GM18502 (cell line): ENCODE measurements at regions not wholly inside any gene's neighbourhood (a gene's known extent, or its start where the extent isn't known, plus 50 kb on each side); places are given as distances from the start of the nearest gene placed in this dataset.
"Not testable (repeated sequence)": the region's sequence is repeated elsewhere in the genome, so short reads cannot be mapped to it uniquely, and the experiment has no call there.

Experiments
- ATAC-seq: cut with Tn5 transposase; IDR thresholded peaks from one replicate; pipeline ENCODE4 v1.9.1; 2021; ENCODE audit warnings: mild to moderate bottlenecking; ENCODE audit not compliant: unreplicated experiment, poor library complexity

DNA sequence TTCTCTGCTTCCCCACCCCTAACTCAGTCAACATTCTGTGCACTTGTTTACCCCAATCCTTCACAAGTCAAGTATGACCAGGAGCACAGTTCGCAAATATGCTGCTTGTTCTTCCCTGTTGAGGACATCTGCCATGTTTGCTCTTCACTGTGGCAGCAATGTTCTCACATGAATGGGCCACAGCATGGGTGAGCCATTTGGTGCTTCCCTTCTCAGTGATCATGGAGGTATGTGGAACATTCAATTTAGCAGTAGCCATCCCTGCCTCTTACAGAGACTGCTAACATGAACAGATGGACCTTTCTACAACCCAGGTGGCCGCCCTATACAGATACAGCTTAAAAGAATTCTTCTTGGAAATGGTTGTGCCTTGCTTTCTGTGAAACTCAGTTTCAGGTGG, 660.1 kb upstream of the SGO1 start:
- no peak for ATAC-seq

DNA sequence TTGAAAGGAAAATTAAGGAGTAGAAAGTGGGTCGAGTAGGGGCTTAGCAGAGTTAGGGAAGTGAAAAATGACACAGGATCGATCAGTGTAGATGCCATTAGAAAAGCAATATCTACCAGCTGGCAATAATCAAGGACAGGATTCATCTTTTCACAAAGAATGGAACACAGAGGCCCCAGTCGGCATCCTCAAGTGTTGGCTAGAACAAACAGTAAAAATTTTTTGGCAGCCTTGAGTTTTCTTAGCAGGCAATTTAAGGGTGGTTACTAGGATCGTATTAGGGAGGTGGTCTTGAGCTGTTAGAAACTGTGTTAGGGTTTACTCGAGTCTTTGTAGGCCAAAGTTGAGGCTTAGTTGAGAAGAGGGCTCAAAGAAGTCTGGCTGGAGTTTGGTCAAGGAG, 658.8 kb upstream of the SGO1 start:
- ATAC-seq = no peak

DNA sequence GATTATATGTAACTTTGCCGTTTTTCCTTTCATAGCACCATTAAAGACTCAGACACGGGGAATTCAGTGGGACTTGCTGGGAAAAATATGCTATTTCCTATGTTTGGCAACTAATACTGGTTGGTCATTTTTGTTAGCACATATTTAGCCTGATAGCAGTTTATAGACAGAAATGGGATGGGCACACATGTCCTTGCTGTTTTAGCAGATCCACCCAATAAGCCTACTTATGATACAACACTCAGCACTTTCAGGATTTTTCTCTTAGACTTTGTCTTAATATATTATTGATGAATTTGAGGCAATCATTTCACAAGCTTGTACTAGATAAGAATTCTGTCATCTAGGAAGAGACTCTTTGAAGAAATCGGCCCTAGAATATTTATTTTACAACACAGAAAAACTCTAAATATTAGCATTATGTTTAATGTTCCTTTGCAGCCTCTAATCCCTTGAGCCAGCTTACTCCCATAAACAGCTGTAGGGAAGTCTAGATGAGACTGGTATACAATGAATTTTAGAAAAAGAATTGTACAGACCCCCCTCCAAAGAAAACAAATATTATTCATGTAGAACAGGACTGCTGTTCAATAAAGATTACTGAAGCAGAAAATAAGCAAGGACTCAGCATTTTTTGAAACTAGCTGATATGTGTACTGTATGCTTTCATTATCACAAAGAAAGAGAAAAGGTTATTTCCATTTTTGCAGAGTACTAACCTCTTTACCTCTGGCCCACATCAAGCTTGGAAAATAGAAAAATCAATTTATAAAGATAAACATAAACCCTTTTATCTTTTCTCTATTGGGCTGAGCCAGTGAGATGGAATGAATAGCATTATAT, 656.8 kb upstream of the SGO1 start:
- ATAC-seq = no peak

DNA sequence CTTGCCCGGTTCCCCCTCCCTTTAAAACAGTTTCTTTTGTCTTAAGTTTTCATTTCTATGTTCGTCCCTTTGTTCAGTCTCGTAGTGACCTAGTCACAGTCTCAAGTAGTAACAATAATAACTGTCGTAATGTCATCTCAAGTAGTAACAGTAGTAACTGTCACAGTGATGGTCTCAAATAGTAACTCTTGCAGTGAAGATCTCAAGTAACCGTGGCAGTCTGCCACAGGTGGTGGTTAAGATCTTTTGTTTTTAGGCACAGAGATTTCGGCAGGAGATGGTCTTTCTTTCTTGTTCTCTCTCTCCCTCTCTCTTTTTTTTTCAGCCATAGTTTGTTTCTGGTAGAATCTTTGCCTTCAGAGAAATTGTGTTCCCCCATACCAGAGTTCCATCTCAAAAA, 656.0 kb upstream of the SGO1 start:
- ATAC-seq = no peak

GRCh38 chr3:20837676-20838302, 651.8 kb upstream of the SGO1 start:
- ATAC-seq = no peak

DNA sequence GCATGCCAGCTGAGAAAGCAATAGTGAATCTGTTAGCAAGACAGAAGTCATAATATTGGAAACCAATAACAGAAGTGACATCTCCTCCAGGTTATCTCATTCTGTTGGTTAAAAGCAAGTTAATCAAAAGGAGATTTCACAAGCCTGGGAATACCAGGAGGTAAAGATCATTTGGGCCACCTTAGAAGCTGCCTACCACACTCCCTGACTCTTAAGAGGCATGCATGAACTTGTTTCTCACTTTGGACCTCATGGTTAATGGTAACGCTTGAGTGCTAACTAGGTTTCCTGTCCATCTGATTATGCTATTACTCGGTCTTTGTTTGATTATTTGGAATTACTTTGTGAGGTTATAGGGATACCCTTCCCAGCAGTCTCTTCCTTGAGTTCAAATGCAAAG, 650.8 kb upstream of the SGO1 start:
- no peak for ATAC-seq

- ATAC-seq = no peak
Measured at GRCh38 chr3:20832963-20833362, 647.0 kb upstream of the SGO1 start.

DNA sequence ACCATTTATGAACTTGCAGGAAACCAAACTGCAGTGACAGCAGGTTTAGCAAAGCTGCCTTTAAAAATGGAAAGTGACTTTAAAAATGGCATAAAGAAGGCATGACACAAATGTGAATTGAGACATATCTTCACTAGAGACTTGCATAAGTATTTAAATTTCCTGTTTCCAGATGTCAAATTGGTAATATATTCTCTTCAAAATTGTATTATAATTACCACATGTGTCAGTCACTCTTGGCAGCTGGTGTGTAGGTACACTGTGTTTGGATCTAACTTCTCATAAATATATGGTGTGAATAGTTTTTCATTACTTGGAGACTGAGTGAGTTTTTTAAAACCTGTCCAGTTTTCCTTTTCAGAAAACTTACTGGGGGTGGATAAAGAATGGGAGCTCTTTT, 636.2 kb upstream of the SGO1 start:
- no peak for ATAC-seq

- ATAC-seq = not testable (repeated sequence)
Measured at GRCh38 chr3:20820872-20821271, 634.9 kb upstream of the SGO1 start.

DNA sequence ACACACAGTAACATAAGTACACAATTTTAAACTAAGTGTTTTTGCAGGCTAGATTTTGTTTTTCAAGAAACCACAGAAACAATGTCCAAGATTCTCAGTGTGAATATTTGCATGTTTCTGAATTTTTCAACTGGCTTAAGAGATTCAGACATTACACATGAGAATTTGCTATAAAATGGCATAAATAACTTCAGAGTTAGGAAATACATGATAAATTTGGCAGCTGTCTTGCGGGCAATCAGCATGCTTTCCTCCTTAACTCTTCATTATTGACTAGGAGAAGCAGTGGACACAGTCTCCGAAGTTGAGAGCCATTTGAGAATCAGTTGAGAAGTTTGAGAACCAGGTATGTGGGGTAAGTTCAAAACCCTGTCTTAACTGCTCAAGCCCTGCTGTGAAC, 625.6 kb upstream of the SGO1 start:
- ATAC-seq = no peak

DNA sequence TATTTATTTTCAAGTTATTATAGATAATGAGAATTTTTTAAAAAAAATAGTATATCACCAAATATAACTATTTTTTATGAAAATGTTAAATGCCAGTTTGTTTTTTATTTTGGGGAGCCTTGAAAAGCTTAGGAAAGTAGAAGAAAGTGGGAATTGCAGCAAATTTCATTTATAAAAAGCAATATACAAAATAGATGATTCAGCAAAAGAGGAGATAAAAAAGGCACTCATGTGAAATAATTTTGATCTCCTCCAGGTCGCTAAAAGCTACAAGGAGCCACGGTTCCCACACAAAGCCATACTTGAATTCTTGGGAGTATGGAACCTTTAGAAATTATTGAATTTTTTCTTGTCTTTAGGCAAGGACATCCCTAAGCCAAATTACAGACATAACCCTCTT, 625.0 kb upstream of the SGO1 start:
- no peak for ATAC-seq

DNA sequence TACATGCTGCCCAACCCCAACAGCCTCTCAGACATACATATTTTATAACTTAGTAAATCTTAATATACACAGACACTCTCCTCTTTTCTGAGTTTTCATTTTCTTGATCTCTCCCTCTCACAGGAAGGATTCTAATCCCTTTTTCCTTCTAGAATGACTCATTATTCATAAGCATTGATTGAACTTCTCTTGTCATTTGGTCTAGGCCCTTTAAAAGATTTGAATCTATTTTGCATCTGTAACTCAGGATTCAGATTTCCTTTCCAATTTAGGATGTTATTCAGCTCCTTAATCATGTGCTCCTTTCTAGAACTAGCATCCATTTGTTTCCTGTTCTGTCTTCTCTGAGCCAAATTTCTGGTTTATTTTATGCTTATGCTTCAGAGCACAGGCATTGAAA, 624.5 kb upstream of the SGO1 start:
- no peak for ATAC-seq

GRCh38 chr3:20809356-20809755, 623.4 kb upstream of the SGO1 start:
- ATAC-seq = no peak

DNA sequence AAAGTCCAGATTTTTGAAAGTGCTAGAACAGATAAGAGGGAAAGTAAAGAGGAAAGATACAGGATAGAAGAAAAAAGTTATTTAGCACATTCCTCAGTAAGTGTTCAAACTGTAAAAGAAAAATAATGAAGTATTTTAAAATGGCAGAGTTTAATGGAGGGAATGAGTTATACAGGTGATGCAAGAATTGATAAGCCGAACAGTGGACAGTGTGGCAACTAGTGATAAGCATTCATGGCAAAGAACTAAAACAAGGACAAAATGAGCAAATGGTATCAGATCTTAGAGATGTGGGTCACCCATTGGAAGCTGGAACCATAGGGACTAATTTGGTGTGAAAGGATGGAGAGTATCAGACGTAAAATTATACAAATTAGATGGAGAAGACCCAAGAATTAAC, 622.9 kb upstream of the SGO1 start:
- no peak for ATAC-seq

GRCh38 chr3:20798666-20799065, 612.7 kb upstream of the SGO1 start:
- ATAC-seq = no peak

DNA sequence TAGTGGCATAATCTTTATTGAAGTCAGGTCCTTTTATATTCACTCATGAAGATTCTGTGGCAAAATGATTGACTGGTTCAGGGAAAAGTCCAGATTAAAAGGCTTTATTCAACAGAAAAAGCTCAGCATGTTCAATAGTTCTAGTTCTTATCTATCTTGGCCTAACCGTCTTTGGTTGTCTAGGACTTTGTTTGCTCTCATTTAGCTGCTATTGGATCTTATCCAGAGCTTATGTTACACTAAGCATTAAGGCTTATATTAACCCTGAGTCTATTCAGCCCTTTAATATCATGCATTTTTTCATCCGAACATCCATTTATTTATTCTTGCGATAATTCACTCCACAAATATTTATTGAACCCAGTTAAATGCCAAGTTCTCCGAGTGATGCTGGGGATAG, 601.0 kb upstream of the SGO1 start:
- ATAC-seq = no peak

GRCh38 chr3:20776692-20777091, 590.7 kb upstream of the SGO1 start:
- ATAC-seq = no peak

DNA sequence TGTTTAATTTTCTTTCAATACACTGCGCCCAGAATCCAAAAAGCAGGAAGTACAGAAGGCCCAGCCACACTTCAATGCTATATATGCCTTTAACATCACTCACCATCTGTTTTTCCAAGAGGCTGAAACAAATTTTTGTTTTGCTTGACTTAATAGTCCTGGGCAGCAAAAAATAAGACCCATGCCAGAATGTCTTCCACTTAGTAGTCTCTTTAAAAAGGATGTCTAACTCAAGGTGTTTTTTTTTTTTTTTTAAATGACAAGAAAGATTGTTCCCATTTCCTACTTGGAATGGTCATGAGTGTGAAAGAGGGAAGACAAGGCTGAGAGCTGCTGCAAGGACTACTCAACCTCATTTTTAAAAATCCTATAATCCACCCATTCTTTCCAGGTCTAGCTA, 590.3 kb upstream of the SGO1 start:
- no peak for ATAC-seq

DNA sequence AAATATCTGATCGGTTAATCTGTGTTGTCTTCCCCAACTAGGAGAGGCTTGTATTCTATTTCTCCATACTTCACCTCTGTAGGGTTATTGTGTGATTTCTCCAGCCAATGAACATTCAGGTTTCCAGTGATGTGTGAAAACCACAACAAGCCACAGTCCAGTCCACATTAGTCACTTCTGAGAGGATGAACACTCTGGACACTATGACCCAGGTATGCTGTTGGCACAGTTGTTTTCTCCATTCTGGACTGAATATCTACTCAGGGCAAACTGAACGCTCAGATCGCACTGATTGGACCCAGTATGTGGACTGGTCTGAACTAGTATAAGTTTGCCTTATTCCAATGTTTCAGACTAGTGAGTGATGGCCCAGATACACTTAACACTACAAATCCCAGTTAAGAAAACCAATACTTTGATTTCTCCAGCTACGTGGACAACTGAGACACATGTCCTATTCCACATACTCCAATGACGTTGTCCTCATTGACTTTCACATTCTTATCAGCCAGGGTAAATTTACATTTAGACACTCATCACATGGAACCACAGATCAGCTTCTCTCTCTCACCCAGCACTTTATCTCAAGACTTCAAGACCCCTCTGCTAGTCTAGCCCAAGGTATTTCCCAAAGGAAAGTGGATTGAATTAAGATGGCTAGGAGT, 587.4 kb upstream of the SGO1 start:
- no peak for ATAC-seq

DNA sequence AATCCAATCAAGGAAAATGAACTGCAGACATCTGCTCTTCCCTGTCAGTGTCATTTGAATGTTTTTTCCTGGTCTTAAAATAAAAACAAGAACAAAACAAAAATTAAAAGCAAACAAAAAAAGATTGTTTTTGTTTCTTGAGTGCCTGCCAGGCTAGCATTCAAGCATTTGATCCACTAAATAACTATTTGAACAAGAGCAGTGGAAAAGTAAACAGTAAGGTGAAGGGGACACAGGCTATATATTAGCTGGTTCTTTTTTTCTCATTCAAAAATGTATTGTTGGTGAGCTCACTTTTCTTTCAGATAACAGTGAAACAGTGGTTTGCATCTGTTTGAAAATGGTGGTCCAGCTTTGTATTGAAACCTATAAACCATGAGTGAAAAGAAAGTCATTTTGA, 586.9 kb upstream of the SGO1 start:
- ATAC-seq = no peak

GRCh38 chr3:20769430-20769829, 583.4 kb upstream of the SGO1 start:
- no peak for ATAC-seq

DNA sequence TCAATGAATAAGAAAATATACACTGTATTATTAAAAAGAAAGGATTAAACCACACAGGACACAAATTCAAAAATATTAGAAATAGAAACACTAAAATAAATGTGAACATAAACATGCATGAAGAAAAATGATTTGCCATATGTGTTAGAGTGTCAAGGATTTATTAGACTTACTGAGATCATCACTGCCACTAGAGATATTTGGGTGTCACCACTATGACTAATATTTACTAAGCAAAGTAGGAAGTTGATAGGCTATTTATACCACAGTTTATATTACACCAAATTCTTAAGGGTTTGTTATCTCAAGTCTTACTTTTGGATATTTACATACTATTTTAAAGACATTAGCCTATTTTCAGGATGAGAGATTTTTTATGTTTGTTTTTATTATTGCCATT, 575.0 kb upstream of the SGO1 start:
- no peak for ATAC-seq
